ENCODE measurements at regions not wholly inside any gene's neighbourhood (a gene's known extent, or its start where the extent isn't known, plus 50 kb on each side); places are given as distances from the start of the nearest gene placed in this dataset.
"Not testable (repeated sequence)": the region's sequence is repeated elsewhere in the genome, so short reads cannot be mapped to it uniquely, and the experiment has no call there.

- no peak for DNase-seq
These were observed 427.6 kb downstream of the IRX1 start for GRCh38 chr5:4023091-4023752.

GRCh38 chr5:4023753-4024335 is 428.2 kb downstream of the IRX1 start:
- no peak for DNase-seq

- DNase-seq, result no peak
These were observed 431.6 kb downstream of the IRX1 start for GRCh38 chr5:4027088-4027734.

- DNase-seq, result no peak
These were observed 432.8 kb downstream of the IRX1 start for GRCh38 chr5:4028384-4028783.

GRCh38 chr5:4033546-4033945 is 437.9 kb downstream of the IRX1 start:
- not testable (repeated sequence) for DNase-seq

- no peak for DNase-seq
These were observed 441.2 kb downstream of the IRX1 start for GRCh38 chr5:4036861-4037260.

- DNase-seq, result no peak
These were observed 443.4 kb downstream of the IRX1 start for GRCh38 chr5:4038994-4039393.

- DNase-seq, result no peak
These were observed 446.7 kb downstream of the IRX1 start for GRCh38 chr5:4042311-4042710.

- no peak for DNase-seq
These were observed 447.5 kb downstream of the IRX1 start for GRCh38 chr5:4043135-4043534.

GRCh38 chr5:4044881-4045280 is 449.2 kb downstream of the IRX1 start:
- no peak for DNase-seq

GRCh38 chr5:4048398-4048797 is 452.8 kb downstream of the IRX1 start:
- no peak for DNase-seq

- no peak for DNase-seq
These were observed 454.6 kb downstream of the IRX1 start for GRCh38 chr5:4050203-4050602.

- no peak for DNase-seq
These were observed 457.5 kb downstream of the IRX1 start for GRCh38 chr5:4053136-4053535.

GRCh38 chr5:4054092-4054491 is 458.5 kb downstream of the IRX1 start:
- no peak for DNase-seq

GRCh38 chr5:4058899-4059298 is 463.3 kb downstream of the IRX1 start:
- DNase-seq, result no peak

- no peak for DNase-seq
These were observed 470.1 kb downstream of the IRX1 start for GRCh38 chr5:4065472-4066320.

- no peak for DNase-seq
These were observed 472.5 kb downstream of the IRX1 start for GRCh38 chr5:4068171-4068570.

- no peak for DNase-seq
These were observed 482.9 kb downstream of the IRX1 start for GRCh38 chr5:4078544-4078943.

GRCh38 chr5:4079831-4080230 is 484.2 kb downstream of the IRX1 start:
- DNase-seq, result no peak

- DNase-seq, result no peak
These were observed 484.7 kb downstream of the IRX1 start for GRCh38 chr5:4080370-4080769.

- no peak for DNase-seq
These were observed 485.4 kb downstream of the IRX1 start for GRCh38 chr5:4081059-4081458.

GRCh38 chr5:4081466-4081865 is 485.8 kb downstream of the IRX1 start:
- DNase-seq, result no peak

GRCh38 chr5:4082966-4083564 is 487.4 kb downstream of the IRX1 start:
- DNase-seq, result no peak

All from activated naive CD4-positive, alpha-beta T cell treated with anti-CD3 and anti-CD28 coated beads, Interleukin-2, amount 50 U/mL, for 16 hours (primary cell).